Gastrocnemius medialis (tissue), 4 donors: ENCODE measurements at regions not wholly inside any gene's neighbourhood (a gene's known extent, or its start where the extent isn't known, plus 50 kb on each side); places are given as distances from the start of the nearest gene placed in this dataset.

Source experiments
- POLR2A ChIP-seq, 2 donors: fragments of 450-650 bp; IDR thresholded peaks; one replicate each; pipeline ENCODE4 v1.6.1; 2017; ENCODE audit warnings: antibody characterized with exemption in 2 of 2, mild to moderate bottlenecking in 2 of 2, moderate library complexity in 2 of 2
- TF ChIP-seq, protein P1 (sequence below), 5 experiments: fragments of 450-650 bp in 3 of 5; fragments of 200-600 bp in 2 of 5; sonication (generic) in 2 of 5; IDR thresholded peaks in 4 of 5; conservative IDR thresholded peaks in 1 of 5; 1 replicate in 4 of 5; 2 replicates in 1 of 5; pipeline ENCODE4 v1.5.1; 2016 to 2019; ENCODE audit warnings: antibody characterized with exemption in 5 of 5, mild to moderate bottlenecking in 3 of 5, moderate library complexity in 3 of 5

DNA sequence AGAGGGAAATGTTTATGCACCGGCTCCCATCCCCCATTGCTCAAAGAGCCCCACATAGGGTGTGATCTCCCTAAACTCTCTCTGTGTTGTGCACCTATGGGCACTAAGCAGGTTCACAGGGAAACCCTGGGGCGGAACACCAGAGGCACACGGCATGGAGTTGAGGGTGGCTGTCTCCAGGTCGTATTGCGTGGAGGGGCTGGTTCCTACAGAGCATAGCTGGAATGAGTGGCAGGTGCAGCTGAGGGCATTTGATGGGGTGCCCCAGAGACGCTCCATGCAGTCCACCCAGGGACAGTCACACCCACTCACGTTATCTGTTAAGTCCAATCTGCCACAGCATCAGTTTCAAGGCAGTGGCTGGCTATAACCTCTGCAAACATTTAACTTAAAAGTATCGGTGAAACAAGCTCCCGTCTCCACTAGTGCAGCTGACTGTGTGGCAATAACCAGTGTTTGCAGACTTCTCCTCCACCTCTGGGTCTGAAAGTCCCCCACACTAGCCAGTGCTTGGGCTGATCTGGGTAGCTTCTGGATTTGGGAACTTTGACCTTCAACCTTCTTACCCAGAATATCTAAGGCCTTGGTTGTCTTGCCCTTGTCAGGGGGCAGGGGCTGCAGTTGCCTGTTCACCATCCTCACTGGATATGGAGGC lies 249.2 kb upstream of the ZNF32 start:
- TF ChIP-seq POLR2A (IDR thresholded peaks at IDR 0.05), result no peak
- TF ChIP-seq, protein P1, sequence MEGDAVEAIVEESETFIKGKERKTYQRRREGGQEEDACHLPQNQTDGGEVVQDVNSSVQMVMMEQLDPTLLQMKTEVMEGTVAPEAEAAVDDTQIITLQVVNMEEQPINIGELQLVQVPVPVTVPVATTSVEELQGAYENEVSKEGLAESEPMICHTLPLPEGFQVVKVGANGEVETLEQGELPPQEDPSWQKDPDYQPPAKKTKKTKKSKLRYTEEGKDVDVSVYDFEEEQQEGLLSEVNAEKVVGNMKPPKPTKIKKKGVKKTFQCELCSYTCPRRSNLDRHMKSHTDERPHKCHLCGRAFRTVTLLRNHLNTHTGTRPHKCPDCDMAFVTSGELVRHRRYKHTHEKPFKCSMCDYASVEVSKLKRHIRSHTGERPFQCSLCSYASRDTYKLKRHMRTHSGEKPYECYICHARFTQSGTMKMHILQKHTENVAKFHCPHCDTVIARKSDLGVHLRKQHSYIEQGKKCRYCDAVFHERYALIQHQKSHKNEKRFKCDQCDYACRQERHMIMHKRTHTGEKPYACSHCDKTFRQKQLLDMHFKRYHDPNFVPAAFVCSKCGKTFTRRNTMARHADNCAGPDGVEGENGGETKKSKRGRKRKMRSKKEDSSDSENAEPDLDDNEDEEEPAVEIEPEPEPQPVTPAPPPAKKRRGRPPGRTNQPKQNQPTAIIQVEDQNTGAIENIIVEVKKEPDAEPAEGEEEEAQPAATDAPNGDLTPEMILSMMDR (IDR thresholded peaks at IDR 0.05 in 4 of 5, conservative IDR thresholded peaks at IDR 0.05 in 1 of 5), result no peak
